Endothelial cell of umbilical vein (primary cell): ENCODE measurements at regions not wholly inside any gene's neighbourhood (a gene's known extent, or its start where the extent isn't known, plus 50 kb on each side); places are given as distances from the start of the nearest gene placed in this dataset.

Source experiments
- BruUV-seq: library from RNA; stranded (reverse); fragments of 400-500 nt; replicated peaks from 2 replicates; lab custom pipeline; 2021; lab: Mats Ljungman, UMichigan
- CTCF ChIA-PET: fragments of 300-600, 350-600 bp; sonication (Branson Sonifier 250); formaldehyde crosslinking; loops from one replicate; lab custom pipeline; 2021; ENCODE audit warnings: antibody characterized with exemption, inconsistent platforms; lab: Charles Lee
- POLR2A ChIA-PET: fragments of 300-600, 350-600 bp; sonication (Branson Sonifier 250); formaldehyde crosslinking; loops from one replicate; lab custom pipeline; 2021; ENCODE audit warnings: antibody characterized with exemption, inconsistent platforms; lab: Charles Lee
- DNase-seq: peaks from one replicate; pipeline ENCODE4 v3.0.0-alpha.2; 2011; ENCODE audit warnings: low read depth, low spot score
- FAIRE-seq: peaks from 2 replicates; lab custom pipeline; 2011; peaks lifted over from hg19 to GRCh38; lab: Jason Lieb, UNC
- H2AFZ ChIP-seq: 2 replicates; pipeline ENCODE4 v1.6.0; 2012; ENCODE audit warnings: low read depth, low read length, control low read depth, inconsistent platforms
- H3K27ac ChIP-seq: 2 replicates; pipeline ENCODE4 v1.5.1; 2011; ENCODE audit warnings: low read depth, mild to moderate bottlenecking, control low read depth, low read length, moderate library complexity; ENCODE audit not compliant: insufficient read depth
- H3K27me3 ChIP-seq, 2 experiments: 2 replicates each; pipeline versions ENCODE4 v1.6.0 to v1.6.1; 2011; ENCODE audit warnings: low read length in 2 of 2, mixed read lengths in 1 of 2; ENCODE audit not compliant: control insufficient read depth in 2 of 2, insufficient read depth in 2 of 2
- H3K36me3 ChIP-seq, 2 experiments: 2 replicates in 1 of 2; 3 replicates in 1 of 2; pipeline ENCODE4 v1.5.1; 2011; ENCODE audit warnings: low read length in 2 of 2, mild to moderate bottlenecking in 1 of 2, moderate library complexity in 1 of 2; ENCODE audit not compliant: control insufficient read depth in 2 of 2, insufficient read depth in 2 of 2; ENCODE audit errors: extremely low read depth in 1 of 2
- H3K4me1 ChIP-seq: 3 replicates; pipeline ENCODE4 v1.5.1; 2011; ENCODE audit warnings: mild to moderate bottlenecking, low read length; ENCODE audit not compliant: control insufficient read depth, insufficient read depth; ENCODE audit errors: extremely low read depth
- H3K4me2 ChIP-seq: 2 replicates; pipeline ENCODE4 v1.6.1; 2011; ENCODE audit warnings: low read length, control low read depth, mixed read lengths; ENCODE audit not compliant: insufficient read depth
- H3K4me3 ChIP-seq, 3 experiments: fragments of 200-600 bp in 1 of 3; sonication (generic), shearing (Covaris generic) in 1 of 3; replicated peaks in 1 of 3; 2 replicates each; pipeline ENCODE4 v1.5.1; 2011 to 2016; ENCODE audit warnings: control low read depth in 3 of 3, low read length in 3 of 3, mild to moderate bottlenecking in 2 of 3, inconsistent platforms in 1 of 3, low read depth in 1 of 3, moderate library complexity in 1 of 3; ENCODE audit not compliant: insufficient read depth in 1 of 3
- H3K79me2 ChIP-seq: 2 replicates; pipeline ENCODE4 v1.6.0; 2012; ENCODE audit warnings: low read length, inconsistent platforms; ENCODE audit not compliant: control insufficient read depth, insufficient read depth
- H3K9ac ChIP-seq: replicated peaks from 2 replicates; pipeline ENCODE3; 2011; ENCODE audit warnings: low read length, control low read depth; ENCODE audit not compliant: insufficient read depth; ENCODE audit errors: extremely low read depth
- H3K9me1 ChIP-seq: replicated peaks from 3 replicates; pipeline ENCODE4 v1.6.0; 2011; ENCODE audit warnings: mild to moderate bottlenecking, low read length; ENCODE audit not compliant: control insufficient read depth, insufficient read depth; ENCODE audit errors: extremely low read depth
- H3K9me3 ChIP-seq: replicated peaks from 2 replicates; pipeline ENCODE4 v1.5.1; 2012; ENCODE audit warnings: low read length, inconsistent platforms; ENCODE audit not compliant: control insufficient read depth, insufficient read depth
- H4K20me1 ChIP-seq: replicated peaks from 2 replicates; pipeline ENCODE3; 2011; ENCODE audit warnings: mild to moderate bottlenecking, low read length; ENCODE audit not compliant: control insufficient read depth, insufficient read depth; ENCODE audit errors: extremely low read depth
- CTCF ChIP-seq, 2 donors: IDR thresholded peaks; 1 replicate in 1 of 2; 2 replicates in 1 of 2; pipeline ENCODE4 v1.5.1; 2011; ENCODE audit warnings: low read length in 2 of 2, mild to moderate bottlenecking in 2 of 2, moderate library complexity in 2 of 2, control low read depth in 1 of 2, inconsistent platforms in 1 of 2, low read depth in 1 of 2; ENCODE audit not compliant: insufficient read depth in 1 of 2; ENCODE audit errors: extremely low read depth in 1 of 2
- EZH2 ChIP-seq: IDR thresholded peaks from 2 replicates; pipeline ENCODE4 v1.6.1; 2012; ENCODE audit warnings: borderline replicate concordance, low read depth, mild to moderate bottlenecking, moderate library complexity, low read length, inconsistent platforms; ENCODE audit not compliant: severe bottlenecking
- FOS ChIP-seq: IDR thresholded peaks from 2 replicates; pipeline ENCODE4 v1.6.1; 2011; ENCODE audit warnings: mild to moderate bottlenecking, low read length, moderate library complexity, borderline replicate concordance; ENCODE audit not compliant: insufficient read depth
- GATA2 ChIP-seq: IDR thresholded peaks from 2 replicates; pipeline ENCODE4 v1.7.0; 2011; ENCODE audit warnings: low read depth, mild to moderate bottlenecking, moderate library complexity, mixed read lengths, low read length; ENCODE audit not compliant: insufficient read length, insufficient read depth
- JUN ChIP-seq: IDR thresholded peaks from 2 replicates; pipeline ENCODE4 v1.6.1; 2011; ENCODE audit warnings: borderline replicate concordance, low read depth; ENCODE audit not compliant: insufficient read length, insufficient read depth
- MYC ChIP-seq: IDR thresholded peaks from one replicate; pipeline ENCODE4 v1.6.1; 2011; ENCODE audit warnings: mild to moderate bottlenecking, low read depth, low read length
- POLR2A ChIP-seq: IDR thresholded peaks from 2 replicates; pipeline ENCODE4 v1.6.1; 2012; ENCODE audit warnings: low read depth, mild to moderate bottlenecking, control low read depth, low read length
- POLR2AphosphoS5 ChIP-seq: IDR thresholded peaks from 2 replicates; pipeline ENCODE4 v1.6.1; 2012; ENCODE audit warnings: low read depth, mild to moderate bottlenecking, control low read depth, low read length, moderate library complexity; ENCODE audit not compliant: insufficient read depth
- dilution Hi-C: fragments of 300-500 bp; cut with MboI; formaldehyde crosslinking; loops from one replicate; pipeline ENCODE4 v1.15.0; 2019; ENCODE audit warnings: low sequenced_read_pairs; ENCODE audit not compliant: extremely low pct_ligation_motif_present
- intact Hi-C: fragments of 100-400 bp; cut with micrococcal nuclease; formaldehyde crosslinking; loops from one replicate; pipeline ENCODE4 v1.10.0; 2022
- TF ChIP-seq, protein P1 (sequence below): IDR thresholded peaks from 2 replicates; pipeline ENCODE4 v1.6.1; 2011; ENCODE audit not compliant: insufficient read depth, insufficient read length

- Histone ChIP-seq H3K4me1 (no peaks in the 10 kb centered on the region), H3K27ac (no peak overlapping the region), H3K36me3 (no peaks in the 10 kb centered on the region), H3K4me2 (no peak overlapping the region), H4K20me1 (no peaks in the 10 kb centered on the region), H3K27me3 (no peaks in the 10 kb centered on the region), H3K79me2 (no peaks in the 10 kb centered on the region), H3K4me3 (no peak overlapping the region), H3K9me3 (no peaks in the 10 kb centered on the region), H3K9me1 (no peaks in the 10 kb centered on the region), H2AFZ (no peak overlapping the region), H3K9ac (no peak overlapping the region)
- BruUV-seq = no TSS peak
- POLR2A ChIA-PET = no interaction called here
- intact Hi-C loops (no loop called here), dilution Hi-C loops (no loop called here)
- FAIRE-seq = no peak
- no peak for DNase-seq
- CTCF ChIA-PET = interaction anchor here (1.2 to 1.3 kb wide), 2 partner anchors 10 to 170 kb away, joined by 3 to 4 read pairs; no protein-coding TSS in a partner anchor
- TF ChIP-seq POLR2AphosphoS5 = no peak
- TF ChIP-seq EZH2 = no peak
- no peak for TF ChIP-seq JUN
- TF ChIP-seq POLR2A = no peak
- TF ChIP-seq FOS = no peak
- no peak for TF ChIP-seq MYC
- no peak for TF ChIP-seq CTCF (IDR thresholded peaks at IDR 0.05; ENCODE audit: extremely low read depth in 1 of 2, insufficient read depth in 1 of 2, low read depth in 1 of 2, low read length in 2 of 2)
- TF ChIP-seq, protein P1, sequence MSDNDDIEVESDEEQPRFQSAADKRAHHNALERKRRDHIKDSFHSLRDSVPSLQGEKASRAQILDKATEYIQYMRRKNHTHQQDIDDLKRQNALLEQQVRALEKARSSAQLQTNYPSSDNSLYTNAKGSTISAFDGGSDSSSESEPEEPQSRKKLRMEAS = no peak
- no peak for TF ChIP-seq GATA2
Observed at GRCh38 chr9:19641046-19641445, 147.8 kb downstream of the SLC24A2 start.
